Muscle layer of colon (tissue), 2 donors: ENCODE measurements at regions not wholly inside any gene's neighbourhood (a gene's known extent, or its start where the extent isn't known, plus 50 kb on each side); places are given as distances from the start of the nearest gene placed in this dataset.
"Not testable (repeated sequence)": the region's sequence is repeated elsewhere in the genome, so short reads cannot be mapped to it uniquely, and the experiment has no call there.

Source experiments
- H3K27ac ChIP-seq: one replicate; pipeline ENCODE4 v1.7.0; 2013; ENCODE audit warnings: low read depth, mild to moderate bottlenecking, low read length, moderate library complexity
- H3K27me3 ChIP-seq, 2 donors: one replicate each; pipeline ENCODE4 v1.7.0; 2013; ENCODE audit warnings: low read length in 2 of 2, mild to moderate bottlenecking in 2 of 2; ENCODE audit not compliant: insufficient read depth in 2 of 2, control insufficient read depth in 1 of 2
- H3K36me3 ChIP-seq: one replicate; pipeline ENCODE4 v1.7.0; 2013; ENCODE audit warnings: mild to moderate bottlenecking, low read length; ENCODE audit not compliant: insufficient read depth
- H3K4me1 ChIP-seq: one replicate; pipeline ENCODE4 v1.7.0; 2013; ENCODE audit warnings: mild to moderate bottlenecking, low read length; ENCODE audit not compliant: insufficient read depth
- H3K4me3 ChIP-seq, 2 donors: one replicate each; pipeline ENCODE4 v1.7.0; 2013; ENCODE audit warnings: low read length in 2 of 2, low read depth in 1 of 2, mild to moderate bottlenecking in 1 of 2, moderate library complexity in 1 of 2
- H3K9ac ChIP-seq: one replicate; pipeline ENCODE4 v1.7.0; 2013; ENCODE audit warnings: low read length
- H3K9me3 ChIP-seq: one replicate; pipeline ENCODE4 v1.7.0; 2013; ENCODE audit warnings: mild to moderate bottlenecking, low read length
- donor health status: abdominal sarcoma.
- donor health status: Adenocarcinoma of cecum.

DNA sequence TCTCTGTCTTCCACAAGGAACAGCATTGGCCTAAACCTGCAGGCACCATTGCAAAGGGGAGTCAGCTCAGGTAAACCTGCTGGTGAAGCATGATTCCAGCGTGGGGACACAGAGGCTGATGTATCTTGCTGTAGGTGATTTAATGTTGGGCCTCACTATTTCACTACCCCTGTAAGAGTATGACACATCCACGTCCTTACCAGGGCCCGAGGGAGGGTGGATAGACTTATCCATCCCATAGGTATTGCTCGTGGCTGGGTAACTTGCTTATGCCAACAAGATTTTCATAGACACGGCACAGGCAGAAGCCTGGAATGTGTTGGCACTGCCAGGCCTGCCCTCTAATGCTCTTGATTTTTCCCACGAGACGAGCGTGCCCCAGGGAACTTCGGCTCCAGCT, 107.4 kb upstream of the SULF2 start:
- not testable (repeated sequence) for H3K27ac ChIP-seq, H3K9me3 ChIP-seq, H3K36me3 ChIP-seq, H3K27me3 ChIP-seq, H3K4me1 ChIP-seq, H3K4me3 ChIP-seq, H3K9ac ChIP-seq

DNA sequence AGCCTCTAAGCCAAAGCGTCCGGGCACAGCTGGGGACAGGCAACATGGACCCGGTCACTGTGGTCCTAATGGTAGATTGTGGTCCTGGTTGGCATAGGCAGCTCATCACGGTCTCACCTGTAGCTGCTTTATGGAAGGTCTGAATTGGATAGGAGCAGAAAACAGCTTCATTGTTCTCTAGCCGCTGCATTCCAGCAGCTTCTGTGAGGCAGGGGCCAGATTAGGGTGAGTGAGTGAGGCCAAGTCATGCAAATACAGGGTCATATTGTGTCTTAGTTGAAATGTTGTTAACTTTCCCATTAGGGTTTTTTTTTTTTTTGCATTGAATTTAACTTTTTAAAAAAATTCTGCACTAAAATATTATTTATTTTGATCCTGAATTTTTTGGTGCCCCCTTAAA, 105.4 kb upstream of the SULF2 start:
- H3K27me3 ChIP-seq, H3K4me1 ChIP-seq, H3K27ac ChIP-seq, H3K4me3 ChIP-seq, H3K9me3 ChIP-seq, H3K36me3 ChIP-seq, H3K9ac ChIP-seq: not testable (repeated sequence)

DNA sequence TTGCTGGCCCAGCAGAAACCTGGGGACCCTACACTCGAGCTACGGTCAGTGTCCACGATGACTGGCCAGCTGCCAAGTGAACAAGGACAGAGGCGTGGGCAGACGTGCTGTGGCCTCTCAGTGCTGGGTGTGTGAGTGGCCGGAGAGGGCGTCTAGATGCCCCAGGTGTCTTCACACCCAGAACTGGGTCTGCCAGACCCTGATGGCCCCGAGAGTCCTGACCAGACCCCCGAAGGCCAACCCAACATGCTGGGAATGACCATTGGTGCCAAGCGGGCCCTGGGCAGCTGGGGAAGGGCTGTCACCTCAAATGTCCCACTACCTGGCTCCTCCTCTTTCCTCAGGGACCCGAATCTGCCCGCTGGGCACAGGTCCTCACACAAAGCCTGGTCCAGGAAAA, 104.5 kb upstream of the SULF2 start:
- not testable (repeated sequence) for H3K9ac ChIP-seq, H3K4me3 ChIP-seq

DNA sequence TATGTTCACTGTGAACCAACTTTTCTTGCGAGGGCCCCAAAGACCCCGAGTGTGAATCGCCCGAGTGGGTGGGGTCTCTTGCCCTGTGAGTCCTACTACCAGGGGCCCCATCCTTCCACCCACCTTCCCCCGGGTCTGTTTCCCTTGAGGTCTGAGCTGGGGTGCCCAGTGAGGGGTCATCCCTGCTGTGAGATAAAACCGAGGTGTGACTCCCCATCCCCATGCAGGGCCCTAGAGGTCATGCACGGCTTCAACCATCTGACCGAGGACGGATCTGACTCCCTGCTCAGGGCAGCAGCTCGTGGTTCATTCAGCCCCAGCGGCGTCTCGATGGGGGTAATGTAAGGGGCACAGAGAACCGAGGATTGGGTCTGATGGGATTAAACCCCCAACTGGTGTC, 103.1 kb upstream of the SULF2 start:
- Histone ChIP-seq H3K9me3 (no peaks in the 10 kb centered on the region), H3K27me3 (no peaks in the 10 kb centered on the region), H3K27ac (no peak overlapping the region), H3K4me1 (no peaks in the 10 kb centered on the region), H3K4me3 (no peak overlapping the region), H3K9ac (no peak overlapping the region), H3K36me3 (no peaks in the 10 kb centered on the region)

More for the DNA sequence above, 104.5 kb upstream of the SULF2 start:
- H3K27ac ChIP-seq, H3K27me3 ChIP-seq, H3K4me1 ChIP-seq, H3K36me3 ChIP-seq, H3K9me3 ChIP-seq: not testable (repeated sequence)

DNA sequence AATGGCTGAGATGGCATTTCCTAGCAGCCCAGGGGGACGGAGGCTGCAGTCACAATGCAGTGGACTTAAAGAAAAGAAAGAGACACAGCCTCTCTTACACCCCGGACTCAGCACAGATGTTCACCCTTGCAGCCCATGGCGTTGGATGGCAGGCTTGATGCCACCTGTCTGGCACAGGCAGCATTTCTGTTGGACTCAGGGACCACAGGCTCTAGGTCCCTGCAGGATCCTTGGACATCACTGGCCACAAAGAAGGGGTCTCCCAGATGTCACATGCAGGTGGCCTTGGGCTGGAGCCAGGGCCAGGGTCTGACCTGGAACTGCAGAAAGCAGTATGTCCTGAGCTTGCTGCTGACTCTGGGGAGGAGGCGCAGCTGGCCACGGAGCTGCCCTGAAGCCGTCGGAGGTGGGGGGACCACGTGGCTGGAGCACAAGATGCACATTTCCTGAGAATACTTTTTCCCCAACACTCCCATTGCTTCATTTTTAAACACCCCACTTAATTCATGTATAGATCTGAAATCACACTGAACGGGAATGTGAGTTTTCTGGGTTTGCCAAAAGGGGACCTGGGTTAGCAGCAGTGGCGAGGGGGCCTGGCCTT, 102.3 kb upstream of the SULF2 start:
- no peak overlapping the region for H3K4me3 ChIP-seq
- no peaks in the 10 kb centered on the region for H3K36me3 ChIP-seq
- no peaks in the 10 kb centered on the region for H3K9me3 ChIP-seq

DNA sequence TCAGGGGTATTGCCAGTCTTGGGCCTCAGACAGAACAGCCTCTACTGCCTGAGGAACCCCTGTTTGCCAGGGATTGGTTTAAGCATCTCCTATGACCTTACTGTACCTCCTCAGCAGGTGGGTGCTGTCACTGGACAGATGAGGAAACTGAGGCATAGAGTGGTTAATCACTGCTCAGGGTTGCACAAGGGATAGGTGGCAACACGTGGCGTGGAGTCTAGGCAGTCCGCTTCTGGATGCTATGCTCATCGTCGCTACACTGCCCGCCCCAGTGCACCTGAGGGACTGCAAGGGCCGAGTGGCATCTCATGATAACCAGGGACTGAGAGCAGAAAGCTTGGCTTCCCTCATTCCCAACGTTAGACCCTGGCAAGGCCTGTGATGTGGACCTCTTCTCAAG, 101.8 kb upstream of the SULF2 start:
- Histone ChIP-seq H3K9me3 (no peaks in the 10 kb centered on the region), H3K36me3 (no peaks in the 10 kb centered on the region), H3K4me1 (no peaks in the 10 kb centered on the region), H3K9ac (no peak overlapping the region), H3K4me3 (no peak overlapping the region), H3K27ac (no peak overlapping the region), H3K27me3 (no peaks in the 10 kb centered on the region)

More for the DNA sequence above, 102.3 kb upstream of the SULF2 start:
- Histone ChIP-seq H3K27ac (no peak overlapping the region), H3K9ac (no peak overlapping the region), H3K4me1 (no peaks in the 10 kb centered on the region), H3K27me3 (no peaks in the 10 kb centered on the region)

GRCh38 chr20:47886454-47887041, 101.3 kb upstream of the SULF2 start:
- Histone ChIP-seq H3K27me3 (no peaks in the 10 kb centered on the region), H3K27ac (no peak overlapping the region), H3K9me3 (no peaks in the 10 kb centered on the region), H3K9ac (no peak overlapping the region), H3K4me1 (no peaks in the 10 kb centered on the region), H3K36me3 (no peaks in the 10 kb centered on the region), H3K4me3 (no peak overlapping the region)

DNA sequence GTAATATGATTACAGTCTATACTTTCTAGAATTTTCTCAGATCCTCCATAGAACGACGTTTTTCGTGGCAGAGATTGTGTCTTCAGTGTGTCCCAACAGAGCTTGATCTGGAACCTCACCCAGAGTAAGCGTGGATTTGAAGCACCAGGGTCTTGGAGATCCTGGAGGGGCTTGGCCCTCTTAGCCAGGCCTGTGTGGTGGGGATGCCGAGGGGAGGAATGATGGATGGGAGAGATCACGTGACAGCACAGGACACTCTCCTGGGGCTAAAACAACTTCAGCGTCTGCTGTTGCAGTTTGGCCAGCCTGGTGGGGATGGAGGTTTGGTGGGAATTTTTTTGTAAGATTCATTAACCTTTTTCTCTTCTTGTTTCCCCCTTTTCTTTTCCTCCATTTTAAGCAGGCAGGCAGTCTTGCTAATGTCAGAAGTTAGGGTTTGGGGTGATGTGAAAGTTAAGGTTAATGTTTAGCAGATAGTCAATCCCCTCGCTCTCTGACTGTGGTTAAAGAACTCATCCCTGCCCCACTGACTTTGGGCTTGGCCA, 100.7 kb upstream of the SULF2 start:
- Histone ChIP-seq H3K4me3 (no peak overlapping the region), H3K9ac (no peak overlapping the region), H3K4me1 (no peaks in the 10 kb centered on the region), H3K27me3 (no peaks in the 10 kb centered on the region), H3K9me3 (no peaks in the 10 kb centered on the region), H3K36me3 (no peaks in the 10 kb centered on the region), H3K27ac (no peak overlapping the region)

- H3K4me3 ChIP-seq, H3K27me3 ChIP-seq, H3K27ac ChIP-seq, H3K4me1 ChIP-seq, H3K9ac ChIP-seq, H3K36me3 ChIP-seq, H3K9me3 ChIP-seq: not testable (repeated sequence)
Observed at GRCh38 chr20:47883940-47884339, 98.7 kb upstream of the SULF2 start.

- no peaks in the 10 kb centered on the region for H3K9me3 ChIP-seq
- H3K36me3 ChIP-seq, result no peaks in the 10 kb centered on the region
- no peaks in the 10 kb centered on the region for H3K4me1 ChIP-seq
- no peak overlapping the region for H3K4me3 ChIP-seq
- H3K27me3 ChIP-seq, result no peaks in the 10 kb centered on the region
- H3K27ac ChIP-seq, result no peak overlapping the region
- no peak overlapping the region for H3K9ac ChIP-seq
Observed at GRCh38 chr20:47883186-47883585, 97.9 kb upstream of the SULF2 start.

GRCh38 chr20:47879771-47880170, 94.5 kb upstream of the SULF2 start:
- no peak overlapping the region for H3K9ac ChIP-seq
- H3K27ac ChIP-seq, result no peak overlapping the region
- no peaks in the 10 kb centered on the region for H3K27me3 ChIP-seq
- H3K36me3 ChIP-seq, result no peaks in the 10 kb centered on the region
- no peak overlapping the region for H3K4me3 ChIP-seq
- H3K4me1 ChIP-seq, result no peaks in the 10 kb centered on the region
- H3K9me3 ChIP-seq, result no peaks in the 10 kb centered on the region

- Histone ChIP-seq H3K27me3 (no peaks in the 10 kb centered on the region), H3K4me1 (no peaks in the 10 kb centered on the region), H3K4me3 (no peak overlapping the region), H3K9me3 (no peaks in the 10 kb centered on the region), H3K27ac (no peak overlapping the region), H3K36me3 (no peaks in the 10 kb centered on the region), H3K9ac (no peak overlapping the region)
Observed at GRCh38 chr20:47878601-47879027, 93.3 kb upstream of the SULF2 start.
